Fibroblast of lung (primary cell): ENCODE measurements at regions not wholly inside any gene's neighbourhood (a gene's known extent, or its start where the extent isn't known, plus 50 kb on each side); places are given as distances from the start of the nearest gene placed in this dataset.

Source experiments
- EZH2 ChIP-seq: IDR thresholded peaks from 2 replicates; pipeline ENCODE4 v1.5.1; 2012; ENCODE audit warnings: low read length, control low read depth, mild to moderate bottlenecking; ENCODE audit errors: missing control alignments
- TF ChIP-seq, protein P1 (sequence below), 2 donors: IDR thresholded peaks in 1 of 2; conservative IDR thresholded peaks in 1 of 2; 1 replicate in 1 of 2; 2 replicates in 1 of 2; pipeline ENCODE4 v1.5.1; 2011 to 2012; ENCODE audit warnings: low read length in 2 of 2, control low read depth in 1 of 2, inconsistent platforms in 1 of 2, low read depth in 1 of 2, mild to moderate bottlenecking in 1 of 2

DNA sequence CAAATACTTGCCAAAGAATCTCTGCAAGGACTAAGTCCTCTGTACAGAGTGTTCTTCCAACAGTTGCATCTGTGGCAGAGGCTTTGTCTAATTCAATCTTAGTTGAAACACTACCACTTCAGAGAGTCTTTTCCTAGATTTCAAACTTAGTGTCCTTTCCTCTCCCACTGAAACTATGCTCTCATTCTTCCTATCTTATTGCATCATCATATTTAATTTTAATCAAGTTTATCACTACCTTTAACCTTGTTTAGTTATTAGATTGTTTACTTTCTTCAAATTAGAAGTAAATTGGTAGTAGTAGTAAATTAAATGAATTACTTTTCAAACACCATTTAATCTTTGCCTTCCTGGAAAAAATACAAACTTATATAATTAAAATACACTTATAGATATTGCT, 1082.3 kb upstream of the PABPC4L start:
- TF ChIP-seq EZH2: no peak
- TF ChIP-seq, protein P1, sequence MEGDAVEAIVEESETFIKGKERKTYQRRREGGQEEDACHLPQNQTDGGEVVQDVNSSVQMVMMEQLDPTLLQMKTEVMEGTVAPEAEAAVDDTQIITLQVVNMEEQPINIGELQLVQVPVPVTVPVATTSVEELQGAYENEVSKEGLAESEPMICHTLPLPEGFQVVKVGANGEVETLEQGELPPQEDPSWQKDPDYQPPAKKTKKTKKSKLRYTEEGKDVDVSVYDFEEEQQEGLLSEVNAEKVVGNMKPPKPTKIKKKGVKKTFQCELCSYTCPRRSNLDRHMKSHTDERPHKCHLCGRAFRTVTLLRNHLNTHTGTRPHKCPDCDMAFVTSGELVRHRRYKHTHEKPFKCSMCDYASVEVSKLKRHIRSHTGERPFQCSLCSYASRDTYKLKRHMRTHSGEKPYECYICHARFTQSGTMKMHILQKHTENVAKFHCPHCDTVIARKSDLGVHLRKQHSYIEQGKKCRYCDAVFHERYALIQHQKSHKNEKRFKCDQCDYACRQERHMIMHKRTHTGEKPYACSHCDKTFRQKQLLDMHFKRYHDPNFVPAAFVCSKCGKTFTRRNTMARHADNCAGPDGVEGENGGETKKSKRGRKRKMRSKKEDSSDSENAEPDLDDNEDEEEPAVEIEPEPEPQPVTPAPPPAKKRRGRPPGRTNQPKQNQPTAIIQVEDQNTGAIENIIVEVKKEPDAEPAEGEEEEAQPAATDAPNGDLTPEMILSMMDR (conservative IDR thresholded peaks at IDR 0.05 in 1 of 2, IDR thresholded peaks at IDR 0.05 in 1 of 2; ENCODE audit: low read depth in 1 of 2, low read length in 2 of 2): no peak
